Esophagus muscularis mucosa (tissue), 3 donors: ENCODE measurements at regions not wholly inside any gene's neighbourhood (a gene's known extent, or its start where the extent isn't known, plus 50 kb on each side); places are given as distances from the start of the nearest gene placed in this dataset.

Source experiments
- CTCF ChIP-seq, 3 experiments: fragments of 200-600 bp in 2 of 3; fragments of 450-650 bp in 1 of 3; sonication (generic) in 2 of 3; IDR thresholded peaks; one replicate each; pipeline ENCODE4 v1.5.1; 2017 to 2019; ENCODE audit warnings: antibody characterized with exemption in 3 of 3, mild to moderate bottlenecking in 2 of 3, moderate library complexity in 1 of 3
- POLR2A ChIP-seq: fragments of 450-650 bp; IDR thresholded peaks from one replicate; pipeline ENCODE4 v1.6.1; 2017; ENCODE audit warnings: antibody characterized with exemption, moderate library complexity, mild to moderate bottlenecking, low read depth
- POLR2AphosphoS5 ChIP-seq, 2 donors: sonication (generic); formaldehyde crosslinking; IDR thresholded peaks; one replicate each; pipeline ENCODE4 v1.6.1; 2017; ENCODE audit warnings: antibody characterized with exemption in 2 of 2

DNA sequence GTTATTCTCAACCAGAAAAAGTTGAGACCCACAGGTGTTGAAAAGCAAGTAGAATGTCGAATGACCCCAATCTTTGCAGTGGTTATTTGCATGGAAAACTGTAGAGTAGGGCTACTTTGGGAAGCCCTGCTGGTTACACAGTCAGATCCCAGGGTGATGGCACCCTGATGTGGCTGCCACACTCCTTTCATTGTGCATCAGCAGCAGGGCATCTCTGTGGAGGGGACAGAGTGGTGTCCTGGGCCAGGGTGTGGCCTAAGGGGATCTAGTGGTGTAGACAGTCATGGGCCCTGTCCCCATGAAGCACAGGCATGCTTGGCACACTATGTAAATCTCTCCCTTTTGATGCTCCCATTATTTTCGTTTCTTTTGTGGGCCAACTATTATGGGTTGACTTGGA is 199.4 kb upstream of the NAV2 start:
- TF ChIP-seq POLR2AphosphoS5 (IDR thresholded peaks at IDR 0.05) (no peak), POLR2A (no peak), CTCF (IDR thresholded peaks at IDR 0.05) (no peak)
